Dermis microvascular lymphatic vessel endothelial cell (primary cell): ENCODE measurements at regions not wholly inside any gene's neighbourhood (a gene's known extent, or its start where the extent isn't known, plus 50 kb on each side); places are given as distances from the start of the nearest gene placed in this dataset.

Experiments used
- DNase-seq, 2 donors: peaks; one replicate each; pipeline versions ENCODE4 v3.0.0 to v3.0.0-alpha.2; 2010; ENCODE audit warnings: low read depth in 2 of 2

- DNase-seq, result no peak
Measured at GRCh38 chr4:63814171-63814964, 594.9 kb downstream of the TECRL start.

- no peak for DNase-seq
Measured at GRCh38 chr4:63799166-63799565, 610.1 kb downstream of the TECRL start.

GRCh38 chr4:63795301-63795700 lies 613.9 kb downstream of the TECRL start:
- DNase-seq, result no peak

GRCh38 chr4:63790377-63790776 lies 618.9 kb downstream of the TECRL start:
- DNase-seq, result no peak

GRCh38 chr4:63788271-63788670 lies 621.0 kb downstream of the TECRL start:
- DNase-seq, result no peak

- no peak for DNase-seq
Measured at GRCh38 chr4:63787326-63787725, 621.9 kb downstream of the TECRL start.

GRCh38 chr4:63786171-63786570 lies 623.1 kb downstream of the TECRL start:
- no peak for DNase-seq

GRCh38 chr4:63784822-63785221 lies 624.4 kb downstream of the TECRL start:
- DNase-seq, result no peak

- DNase-seq, result no peak
Measured at GRCh38 chr4:63777601-63778000, 631.6 kb downstream of the TECRL start.

GRCh38 chr4:63764400-63764799 lies 644.9 kb downstream of the TECRL start:
- no peak for DNase-seq

GRCh38 chr4:63757929-63758328 lies 651.3 kb downstream of the TECRL start:
- DNase-seq, result no peak

GRCh38 chr4:63742882-63743281 lies 666.4 kb downstream of the TECRL start:
- no peak for DNase-seq

- no peak for DNase-seq
Measured at GRCh38 chr4:63729519-63729918, 679.7 kb downstream of the TECRL start.

- DNase-seq, result no peak
Measured at GRCh38 chr4:63728480-63729177, 680.6 kb downstream of the TECRL start.

- DNase-seq, result peak in 1 of 2 donors; percentile 1
Measured at GRCh38 chr4:63717384-63717783, 691.9 kb downstream of the TECRL start.

GRCh38 chr4:63708661-63709060 lies 700.6 kb downstream of the TECRL start:
- no peak for DNase-seq

GRCh38 chr4:63700569-63700968 lies 708.7 kb downstream of the TECRL start:
- no peak for DNase-seq

- DNase-seq, result no peak
Measured at GRCh38 chr4:63693321-63693720, 715.9 kb downstream of the TECRL start.

- no peak for DNase-seq
Measured at GRCh38 chr4:63678358-63678931, 730.8 kb downstream of the TECRL start.

- no peak for DNase-seq
Measured at GRCh38 chr4:63670735-63671134, 738.5 kb downstream of the TECRL start.

- DNase-seq, result no peak
Measured at GRCh38 chr4:63663870-63664269, 745.4 kb downstream of the TECRL start.

GRCh38 chr4:63644396-63644795 lies 764.9 kb downstream of the TECRL start:
- DNase-seq, result no peak

GRCh38 chr4:63637270-63637669 lies 772.0 kb downstream of the TECRL start:
- DNase-seq, result no peak
